A673 (cell line): ENCODE measurements at regions not wholly inside any gene's neighbourhood (a gene's known extent, or its start where the extent isn't known, plus 50 kb on each side); places are given as distances from the start of the nearest gene placed in this dataset.

Experiments used
- EZH2 ChIP-seq: fragments of 200-600 bp; sonication (generic); IDR thresholded peaks from 2 replicates; pipeline ENCODE4 v1.6.1; 2017; ENCODE audit warnings: borderline replicate concordance, low read depth, mild to moderate bottlenecking, mixed read lengths, antibody characterized with exemption, low read length; ENCODE audit not compliant: poor library complexity, severe bottlenecking
- TF ChIP-seq, protein P1 (sequence below): fragments of 300-800, 200-600 bp; sonication (generic); conservative IDR thresholded peaks from 2 replicates; pipeline ENCODE4 v1.5.1; 2017; ENCODE audit warnings: low read depth, mild to moderate bottlenecking, antibody characterized with exemption, low read length, moderate library complexity, mixed read lengths

- no peak for TF ChIP-seq EZH2
- TF ChIP-seq, protein P1, sequence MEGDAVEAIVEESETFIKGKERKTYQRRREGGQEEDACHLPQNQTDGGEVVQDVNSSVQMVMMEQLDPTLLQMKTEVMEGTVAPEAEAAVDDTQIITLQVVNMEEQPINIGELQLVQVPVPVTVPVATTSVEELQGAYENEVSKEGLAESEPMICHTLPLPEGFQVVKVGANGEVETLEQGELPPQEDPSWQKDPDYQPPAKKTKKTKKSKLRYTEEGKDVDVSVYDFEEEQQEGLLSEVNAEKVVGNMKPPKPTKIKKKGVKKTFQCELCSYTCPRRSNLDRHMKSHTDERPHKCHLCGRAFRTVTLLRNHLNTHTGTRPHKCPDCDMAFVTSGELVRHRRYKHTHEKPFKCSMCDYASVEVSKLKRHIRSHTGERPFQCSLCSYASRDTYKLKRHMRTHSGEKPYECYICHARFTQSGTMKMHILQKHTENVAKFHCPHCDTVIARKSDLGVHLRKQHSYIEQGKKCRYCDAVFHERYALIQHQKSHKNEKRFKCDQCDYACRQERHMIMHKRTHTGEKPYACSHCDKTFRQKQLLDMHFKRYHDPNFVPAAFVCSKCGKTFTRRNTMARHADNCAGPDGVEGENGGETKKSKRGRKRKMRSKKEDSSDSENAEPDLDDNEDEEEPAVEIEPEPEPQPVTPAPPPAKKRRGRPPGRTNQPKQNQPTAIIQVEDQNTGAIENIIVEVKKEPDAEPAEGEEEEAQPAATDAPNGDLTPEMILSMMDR = no peak
Observed at GRCh38 chr9:106738109-106738508, 124.9 kb upstream of the ZNF462 start.
